ENCODE measurements at regions not wholly inside any gene's neighbourhood (a gene's known extent, or its start where the extent isn't known, plus 50 kb on each side); places are given as distances from the start of the nearest gene placed in this dataset.
"Not testable (repeated sequence)": the region's sequence is repeated elsewhere in the genome, so short reads cannot be mapped to it uniquely, and the experiment has no call there.

GRCh38 chr13:109422161-109422560 is 364.2 kb downstream of the IRS2 start:
- Mint-ChIP-seq H3K27ac (no peak overlapping the region), H3K9me3 (no peaks in the 10 kb centered on the region), H3K36me3 (no peaks in the 10 kb centered on the region)
- ATAC-seq, result no peak
- DNase-seq (ENCODE audit: low spot score in 2 of 2), result no peak

- H3K36me3 Mint-ChIP-seq, result no peaks in the 10 kb centered on the region
- peaks cover 0 to 5% of the 10 kb centered on the region in 2 donors for H3K9me3 Mint-ChIP-seq
- no peak for ATAC-seq
- H3K27ac Mint-ChIP-seq, result no peak overlapping the region
- no peak for DNase-seq (ENCODE audit: low spot score in 2 of 2)
Observed at GRCh38 chr13:109419896-109420295, 366.5 kb downstream of the IRS2 start.

- DNase-seq (ENCODE audit: low spot score in 2 of 2) (no peak), ATAC-seq (no peak)
- Mint-ChIP-seq H3K27ac (no peak overlapping the region), H3K36me3 (no peaks in the 10 kb centered on the region), H3K9me3 (peaks cover 0 to 5% of the 10 kb centered on the region in 2 donors)
Observed at GRCh38 chr13:109418111-109418510, 368.3 kb downstream of the IRS2 start.

- H3K9me3 Mint-ChIP-seq, result peaks cover 0 to 5% of the 10 kb centered on the region in 2 donors
- H3K36me3 Mint-ChIP-seq, result no peaks in the 10 kb centered on the region
- H3K27ac Mint-ChIP-seq, result no peak overlapping the region
- ATAC-seq (no peak), DNase-seq (ENCODE audit: low spot score in 2 of 2) (no peak)
Observed at GRCh38 chr13:109416001-109416400, 370.4 kb downstream of the IRS2 start.

- Mint-ChIP-seq H3K9me3 (peaks cover 0 to 5% of the 10 kb centered on the region in 2 donors), H3K36me3 (no peaks in the 10 kb centered on the region), H3K27ac (no peak overlapping the region)
- ATAC-seq, result no peak
- DNase-seq (ENCODE audit: low spot score in 2 of 2), result no peak
Observed at GRCh38 chr13:109415057-109415456, 371.3 kb downstream of the IRS2 start.

- Mint-ChIP-seq H3K9me3 (peaks cover 0 to 5% of the 10 kb centered on the region in 2 donors), H3K27ac (no peak overlapping the region), H3K36me3 (no peaks in the 10 kb centered on the region)
- ATAC-seq, result no peak
- no peak for DNase-seq (ENCODE audit: low spot score in 2 of 2)
Observed at GRCh38 chr13:109412283-109412901, 374.0 kb downstream of the IRS2 start.

- H3K27ac Mint-ChIP-seq, result no peak overlapping the region
- DNase-seq (ENCODE audit: low spot score in 2 of 2), result no peak
- ATAC-seq, result no peak
- H3K36me3 Mint-ChIP-seq, result no peaks in the 10 kb centered on the region
- no peaks in the 10 kb centered on the region for H3K9me3 Mint-ChIP-seq
Observed at GRCh38 chr13:109410868-109411267, 375.5 kb downstream of the IRS2 start.

- Mint-ChIP-seq H3K27ac (no peak overlapping the region), H3K36me3 (no peaks in the 10 kb centered on the region), H3K9me3 (peaks cover 0 to 5% of the 10 kb centered on the region in 2 donors)
- DNase-seq (ENCODE audit: low spot score in 2 of 2), result no peak
- ATAC-seq, result no peak
Observed at GRCh38 chr13:109408591-109409382, 377.6 kb downstream of the IRS2 start.

- peaks cover 0 to 5% of the 10 kb centered on the region in 2 donors for H3K9me3 Mint-ChIP-seq
- H3K36me3 Mint-ChIP-seq, result no peaks in the 10 kb centered on the region
- H3K27ac Mint-ChIP-seq, result no peak overlapping the region
- ATAC-seq (no peak), DNase-seq (ENCODE audit: low spot score in 2 of 2) (no peak)
Observed at GRCh38 chr13:109406376-109406992, 379.9 kb downstream of the IRS2 start.

GRCh38 chr13:109403012-109403421 is 383.4 kb downstream of the IRS2 start:
- DNase-seq (ENCODE audit: low spot score in 2 of 2), result no peak
- H3K36me3 Mint-ChIP-seq, result no peaks in the 10 kb centered on the region
- H3K27ac Mint-ChIP-seq, result no peak overlapping the region
- peaks cover 0 to 5% of the 10 kb centered on the region in 2 donors for H3K9me3 Mint-ChIP-seq
- no peak for ATAC-seq

GRCh38 chr13:109401891-109402290 is 384.5 kb downstream of the IRS2 start:
- no peak for DNase-seq (ENCODE audit: low spot score in 2 of 2)
- Mint-ChIP-seq H3K36me3 (no peaks in the 10 kb centered on the region), H3K27ac (no peak overlapping the region)

GRCh38 chr13:109401307-109401706 is 385.1 kb downstream of the IRS2 start:
- Mint-ChIP-seq H3K9me3 (peaks cover 0 to 5% of the 10 kb centered on the region in 2 donors), H3K27ac (no peak overlapping the region), H3K36me3 (no peaks in the 10 kb centered on the region)
- DNase-seq (ENCODE audit: low spot score in 2 of 2) (no peak), ATAC-seq (no peak)

More at GRCh38 chr13:109401891-109402290, 384.5 kb downstream of the IRS2 start:
- peaks cover 0 to 5% of the 10 kb centered on the region in 2 donors for H3K9me3 Mint-ChIP-seq
- ATAC-seq, result no peak

GRCh38 chr13:109400624-109401257 is 385.6 kb downstream of the IRS2 start:
- H3K36me3 Mint-ChIP-seq, result no peaks in the 10 kb centered on the region
- H3K9me3 Mint-ChIP-seq, result peaks cover 0 to 5% of the 10 kb centered on the region in 2 donors
- ATAC-seq, result no peak
- H3K27ac Mint-ChIP-seq, result no peak overlapping the region
- DNase-seq (ENCODE audit: low spot score in 2 of 2), result no peak

GRCh38 chr13:109400209-109400608 is 386.2 kb downstream of the IRS2 start:
- Mint-ChIP-seq H3K36me3 (no peaks in the 10 kb centered on the region), H3K9me3 (peaks cover 0 to 2% of the 10 kb centered on the region in 2 donors), H3K27ac (no peak overlapping the region)
- ATAC-seq (no peak), DNase-seq (ENCODE audit: low spot score in 2 of 2) (no peak)

- H3K36me3 Mint-ChIP-seq; DNase-seq (ENCODE audit: low spot score in 2 of 2); H3K27ac Mint-ChIP-seq; ATAC-seq; H3K9me3 Mint-ChIP-seq: not testable (repeated sequence)
Observed at GRCh38 chr13:109398071-109398470, 388.3 kb downstream of the IRS2 start.

GRCh38 chr13:109397285-109397684 is 389.1 kb downstream of the IRS2 start:
- ATAC-seq (no peak), DNase-seq (ENCODE audit: low spot score in 2 of 2) (no peak)
- Mint-ChIP-seq H3K9me3 (no peaks in the 10 kb centered on the region), H3K36me3 (no peaks in the 10 kb centered on the region), H3K27ac (no peak overlapping the region)

GRCh38 chr13:109396266-109396665 is 390.1 kb downstream of the IRS2 start:
- ATAC-seq (no peak), DNase-seq (ENCODE audit: low spot score in 2 of 2) (no peak)
- no peak overlapping the region for H3K27ac Mint-ChIP-seq
- H3K36me3 Mint-ChIP-seq, result no peaks in the 10 kb centered on the region
- H3K9me3 Mint-ChIP-seq, result no peaks in the 10 kb centered on the region

Measured in activated naive CD4-positive, alpha-beta T cell treated with anti-CD3 and anti-CD28 coated beads, Interleukin-2, amount 50 U/mL, for 72 hours (primary cell).